GM18907 (cell line): ENCODE measurements at regions not wholly inside any gene's neighbourhood (a gene's known extent, or its start where the extent isn't known, plus 50 kb on each side); places are given as distances from the start of the nearest gene placed in this dataset.
"Not testable (repeated sequence)": the region's sequence is repeated elsewhere in the genome, so short reads cannot be mapped to it uniquely, and the experiment has no call there.

ENCODE experiments used
- ATAC-seq: cut with Tn5 transposase; IDR thresholded peaks from one replicate; pipeline ENCODE4 v1.9.1; 2021; ENCODE audit warnings: mild to moderate bottlenecking, moderate library complexity; ENCODE audit not compliant: unreplicated experiment

DNA sequence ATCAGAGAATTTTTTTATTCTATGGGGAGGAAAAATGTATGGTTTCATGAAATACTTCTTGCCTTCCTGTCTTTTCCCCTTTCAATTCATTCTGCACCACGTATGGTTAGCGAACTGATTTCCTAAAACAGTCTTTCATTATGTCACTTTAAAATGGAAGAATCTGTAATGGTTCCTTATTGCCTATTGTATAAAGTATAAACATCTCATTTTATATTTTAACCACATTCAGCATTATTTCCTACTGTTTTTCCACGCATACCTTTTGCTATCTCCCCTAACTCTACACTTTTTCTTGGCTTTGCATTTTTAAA is 232.3 kb upstream of the B3GALT2 start:
- no peak for ATAC-seq

DNA sequence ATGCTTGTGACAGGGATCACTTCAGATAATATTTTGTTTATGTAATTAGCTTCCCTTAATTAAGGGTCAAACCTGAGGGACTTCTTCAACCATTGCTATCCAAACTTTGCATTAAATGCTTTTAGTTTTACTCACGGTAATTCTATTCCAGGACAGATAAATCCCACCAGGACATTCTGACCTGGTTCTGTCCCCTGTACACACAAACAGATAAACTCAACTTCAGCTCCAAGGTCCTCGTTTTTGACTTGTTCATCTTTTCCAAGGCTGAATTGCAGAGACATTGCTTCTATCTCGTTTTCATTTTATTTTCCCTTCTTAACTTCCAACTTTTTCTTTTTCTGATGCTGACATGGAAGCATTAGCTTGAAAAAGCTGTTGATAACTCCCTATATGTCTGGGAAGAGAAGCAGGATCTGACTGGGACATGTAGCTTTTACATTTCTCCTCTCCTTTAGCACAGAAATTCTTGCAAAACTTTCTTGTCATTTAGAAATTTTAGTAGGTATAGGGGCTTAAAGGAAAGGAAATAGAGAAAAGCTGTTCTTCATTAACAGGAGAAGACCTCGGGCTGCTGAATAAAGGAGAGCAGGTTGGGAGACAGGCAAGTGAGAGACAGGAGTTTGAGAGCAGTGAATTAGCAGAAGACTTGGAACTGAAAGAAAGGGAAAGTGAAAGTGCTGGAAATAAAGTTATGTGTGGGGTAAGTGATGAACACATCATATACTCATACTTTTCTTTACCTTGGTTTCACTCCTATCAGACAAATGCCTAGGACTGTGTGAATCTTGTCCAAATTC is 231.7 kb upstream of the B3GALT2 start:
- ATAC-seq = peak; percentile 81

DNA sequence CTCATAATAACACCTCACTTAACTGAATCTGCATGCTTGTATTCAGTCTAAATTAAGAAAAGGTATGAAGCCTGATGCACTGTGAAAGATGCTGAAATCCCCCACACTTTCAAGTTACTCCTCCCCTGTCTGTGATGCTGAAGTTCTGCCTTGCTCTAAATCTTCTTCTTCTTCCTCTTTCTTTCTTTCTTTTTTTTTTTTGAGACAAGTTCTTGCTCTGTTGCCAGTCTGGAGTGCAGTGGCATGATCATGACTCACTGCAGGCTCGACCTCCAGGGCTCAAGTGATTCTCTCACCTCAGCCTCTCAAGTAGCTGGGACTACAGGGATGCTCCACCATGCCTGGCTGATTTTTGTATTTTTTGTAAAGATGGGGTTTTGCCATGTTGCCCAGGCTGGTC is 231.0 kb upstream of the B3GALT2 start:
- no peak for ATAC-seq

DNA sequence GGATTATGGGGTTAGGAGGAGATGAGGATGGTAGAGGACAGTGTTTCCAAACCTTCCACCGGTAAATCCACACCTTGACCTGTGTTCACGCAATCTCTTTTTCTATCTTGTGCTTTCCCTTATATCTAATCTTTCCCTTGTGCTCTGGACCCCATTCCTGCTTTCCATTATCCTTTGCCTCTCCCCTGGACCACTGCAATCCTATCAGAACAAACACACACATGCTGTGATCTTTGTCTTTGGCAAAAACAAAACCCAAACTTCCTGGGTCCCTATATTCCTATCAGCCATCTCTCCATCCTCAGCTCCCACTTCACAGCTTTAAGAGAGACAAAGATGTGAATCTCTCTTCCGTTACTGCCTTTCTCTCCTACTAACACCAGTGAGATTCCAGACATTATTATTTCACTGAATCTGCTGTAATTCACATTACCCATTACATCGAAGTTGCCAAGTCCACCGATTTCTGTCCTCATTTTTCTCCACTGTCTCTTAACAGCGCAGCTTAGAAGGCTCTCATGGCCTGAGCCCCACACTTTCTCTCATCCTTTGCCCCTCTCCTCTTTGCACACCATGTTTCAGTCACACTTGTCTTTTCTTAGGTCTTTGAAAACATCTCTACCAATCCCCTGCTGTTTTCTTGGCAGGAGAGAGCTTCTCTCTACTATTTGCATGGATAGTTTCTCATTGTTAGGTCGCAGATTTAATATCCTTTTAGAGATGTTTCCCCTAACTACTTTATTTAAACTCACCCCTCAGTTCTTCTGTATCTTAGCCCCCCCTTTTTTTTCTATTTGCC is 230.0 kb upstream of the B3GALT2 start:
- no peak for ATAC-seq

DNA sequence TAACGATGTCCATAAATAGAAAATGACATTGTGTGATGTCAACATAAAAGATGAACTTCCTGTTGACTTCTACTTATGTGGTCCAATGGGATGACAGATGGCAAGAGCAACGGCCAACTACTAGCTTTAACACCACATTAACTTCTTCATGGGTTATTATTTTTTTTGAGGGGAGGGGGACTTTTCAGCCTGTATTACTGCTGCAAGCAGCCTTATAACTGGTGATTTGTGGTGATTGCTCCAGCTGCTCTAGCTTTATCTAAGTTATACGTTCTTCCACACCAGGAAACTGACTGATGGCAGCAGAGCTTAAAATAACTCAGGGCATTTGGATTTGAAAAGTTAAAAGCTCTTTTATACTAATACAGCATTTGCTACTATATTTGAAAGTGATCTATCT is 228.8 kb upstream of the B3GALT2 start:
- no peak for ATAC-seq

DNA sequence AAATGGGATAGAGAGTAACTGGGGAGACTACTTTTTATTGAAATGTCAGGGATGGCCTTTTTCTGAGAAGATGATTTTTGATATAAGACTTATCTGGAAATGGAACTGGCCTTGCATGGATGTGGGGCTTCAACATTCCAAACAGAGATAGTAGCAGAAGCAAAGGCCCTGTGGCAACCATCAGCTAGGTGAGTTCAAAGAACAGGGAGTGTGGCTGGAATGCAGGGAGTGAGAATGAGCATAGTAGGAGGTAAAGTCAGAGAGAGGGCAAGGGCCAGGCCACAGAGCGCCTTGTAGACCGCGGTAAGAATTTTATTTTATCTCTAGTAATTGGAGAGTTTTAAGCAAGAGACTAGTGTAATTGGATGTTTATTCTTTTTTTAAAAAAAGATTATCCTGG is 227.0 kb upstream of the B3GALT2 start:
- no peak for ATAC-seq

DNA sequence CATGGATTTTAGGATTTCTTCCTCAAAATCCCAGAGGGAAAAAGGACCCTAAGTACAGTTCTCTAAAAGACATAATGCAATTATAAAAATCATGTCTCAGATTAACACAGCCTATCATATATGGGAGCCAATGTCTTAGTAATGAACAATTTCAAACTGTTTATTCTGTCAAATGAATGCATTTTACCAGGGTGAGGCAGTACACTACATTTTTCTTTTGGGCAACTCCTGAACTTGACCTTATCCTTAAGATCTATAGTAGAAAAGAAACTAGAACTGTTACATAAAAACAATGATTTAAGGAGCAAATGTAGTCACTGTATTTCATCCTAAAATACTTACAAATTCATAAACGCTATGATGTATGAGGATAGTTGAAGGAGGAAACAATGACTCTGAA is 226.3 kb upstream of the B3GALT2 start:
- ATAC-seq = no peak

DNA sequence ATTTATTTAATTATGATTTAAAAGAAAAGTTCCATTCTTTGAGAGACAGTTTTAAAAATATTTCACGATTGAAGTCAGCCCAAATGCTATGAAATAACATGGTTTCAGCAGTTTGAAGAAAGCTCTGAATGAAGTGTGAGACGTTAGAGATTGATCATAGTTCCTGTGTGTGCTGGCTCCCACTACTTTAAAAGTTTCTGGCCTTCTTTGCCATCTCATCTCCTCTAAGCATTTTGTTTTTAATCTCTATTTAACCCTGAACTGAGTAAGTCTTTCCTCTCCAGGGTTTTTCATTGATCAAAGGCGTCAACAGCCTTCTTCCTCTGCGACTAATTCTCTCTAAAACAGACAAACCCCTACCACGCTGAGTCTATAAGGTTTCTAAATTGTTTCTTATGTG is 225.3 kb upstream of the B3GALT2 start:
- ATAC-seq = no peak

DNA sequence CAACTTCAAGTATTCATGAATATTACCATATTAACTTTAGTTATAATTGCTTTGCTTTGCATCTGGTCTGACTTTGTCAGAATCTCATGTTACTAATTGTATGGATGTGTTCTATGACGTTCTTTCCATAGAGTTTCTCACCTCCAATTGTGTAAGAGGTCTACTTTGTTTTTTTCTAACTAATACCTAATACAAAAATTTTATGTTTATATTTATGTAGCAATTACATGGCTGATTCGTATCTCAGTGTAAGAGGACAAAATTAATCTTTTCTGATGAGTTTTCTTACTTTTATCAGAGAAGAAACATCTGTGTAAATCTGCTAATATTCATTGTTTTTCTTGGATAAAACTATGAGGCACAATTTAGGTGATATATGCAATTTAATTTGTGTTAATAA is 224.8 kb upstream of the B3GALT2 start:
- ATAC-seq = no peak

DNA sequence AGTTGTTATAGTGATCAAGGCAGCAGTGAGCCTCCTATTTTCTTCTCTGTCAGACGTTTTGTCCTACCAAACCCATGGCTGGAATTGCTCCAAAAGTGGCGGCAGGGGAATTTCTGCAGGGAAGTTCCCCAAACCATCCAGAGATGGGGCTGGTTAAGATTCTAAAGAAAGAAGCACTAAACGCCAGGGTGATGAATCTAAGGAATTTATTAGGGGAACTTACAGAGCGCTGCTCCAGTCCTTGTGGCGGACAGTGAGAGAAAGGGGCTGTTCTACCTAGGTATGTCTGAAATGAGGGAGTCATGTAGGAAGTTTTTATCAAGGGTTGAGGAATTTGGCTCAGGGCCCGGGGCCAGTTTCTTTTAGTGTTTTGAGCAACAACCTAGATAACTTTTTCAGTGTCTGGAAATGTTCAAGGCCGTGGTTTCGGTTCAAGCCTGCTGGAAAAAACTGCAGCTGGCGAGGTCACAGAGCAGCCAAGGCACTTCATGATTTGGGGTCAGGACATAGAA is 222.4 kb upstream of the B3GALT2 start:
- ATAC-seq = no peak

DNA sequence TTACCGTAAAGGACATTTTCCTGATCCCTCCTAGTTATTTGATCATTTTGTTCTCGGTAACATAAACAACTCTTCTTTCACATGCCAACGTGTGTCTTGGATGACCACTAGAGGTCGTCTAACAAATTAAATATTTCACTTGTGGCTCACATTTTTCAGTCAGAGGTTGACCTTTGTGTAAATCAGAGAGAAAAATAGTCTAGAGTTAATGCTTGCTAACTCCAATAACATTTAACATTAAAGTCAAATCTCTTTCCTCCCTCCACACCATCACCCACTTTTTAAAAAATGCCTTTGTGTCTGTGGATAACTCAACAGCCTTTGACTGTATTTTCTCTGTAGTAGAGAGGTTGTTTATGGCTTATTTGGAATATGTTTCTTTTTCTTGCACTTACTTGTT is 220.5 kb upstream of the B3GALT2 start:
- peak; percentile 70 for ATAC-seq

DNA sequence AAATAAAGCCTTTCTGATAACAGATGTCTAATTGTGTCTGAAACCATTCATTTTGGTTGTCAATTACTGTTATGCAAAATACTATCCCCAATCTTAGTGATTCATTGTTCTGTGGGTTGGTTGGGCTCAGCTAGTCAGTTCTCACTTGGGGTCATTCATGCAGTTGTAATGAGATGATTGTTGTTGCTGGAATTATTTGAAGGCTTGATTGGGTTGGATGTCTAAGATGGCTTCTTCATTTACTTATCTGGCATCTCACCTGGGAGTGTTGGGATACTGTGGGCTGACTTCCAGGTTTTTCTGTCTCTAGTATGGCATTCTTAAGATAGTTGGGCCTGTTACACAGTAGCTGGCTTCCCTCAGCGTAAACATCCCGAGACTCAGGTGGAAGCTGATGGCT is 217.8 kb upstream of the B3GALT2 start:
- no peak for ATAC-seq

DNA sequence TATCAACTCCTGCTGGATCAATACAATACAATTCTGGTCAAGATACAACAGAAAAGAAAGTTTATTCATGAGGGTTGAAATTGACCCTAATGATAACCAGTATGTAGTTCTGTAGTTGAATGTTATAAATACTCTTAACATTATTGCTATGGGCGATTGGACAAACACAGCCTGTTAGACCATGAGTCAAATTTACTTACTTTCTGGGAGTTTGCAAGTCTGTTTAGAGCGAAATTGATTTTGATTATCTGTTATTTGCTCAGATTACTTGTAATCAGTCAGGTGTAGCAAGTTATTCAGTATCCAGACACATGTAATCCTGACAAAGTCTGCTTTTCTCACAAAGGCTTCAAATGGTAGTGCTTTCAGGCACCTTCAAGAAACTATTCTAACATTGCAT is 216.6 kb upstream of the B3GALT2 start:
- ATAC-seq = no peak

DNA sequence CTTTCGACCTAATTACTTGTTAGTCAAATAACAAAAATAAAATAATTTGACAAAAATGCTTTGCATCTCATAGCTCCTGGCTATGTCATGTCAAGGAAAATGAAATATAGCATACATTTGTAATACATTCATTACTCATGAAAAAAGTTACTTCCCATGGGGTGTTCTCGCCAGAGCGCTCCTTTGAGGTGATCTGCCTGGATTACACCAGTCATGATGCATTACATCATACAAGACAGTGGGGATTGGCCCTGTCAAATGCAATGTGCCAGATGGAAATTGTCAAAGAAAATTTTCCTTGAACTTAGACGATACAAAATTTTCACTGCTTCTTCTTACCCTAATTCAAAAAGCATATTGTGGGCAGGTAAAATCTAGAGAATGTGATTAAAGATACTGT is 215.6 kb upstream of the B3GALT2 start:
- ATAC-seq = no peak

DNA sequence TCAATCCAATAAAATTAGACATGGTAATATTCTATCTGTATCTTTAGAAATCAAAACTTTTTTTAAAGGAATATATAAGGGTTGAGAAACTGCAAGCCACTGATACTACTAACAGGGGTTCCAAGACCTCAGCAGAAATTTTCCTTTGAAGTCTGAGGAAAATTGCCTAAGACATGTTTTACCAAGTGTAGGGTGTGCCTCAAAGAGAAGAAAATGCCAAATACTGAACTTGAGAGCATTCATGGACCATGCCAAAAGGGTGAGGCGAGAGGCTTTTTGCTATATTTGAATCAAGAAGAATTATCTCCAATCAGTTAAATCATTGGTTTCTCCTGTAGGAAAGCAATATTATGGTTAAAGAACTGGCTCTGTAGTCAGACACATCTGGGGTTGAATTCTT is 207.9 kb upstream of the B3GALT2 start:
- no peak for ATAC-seq

DNA sequence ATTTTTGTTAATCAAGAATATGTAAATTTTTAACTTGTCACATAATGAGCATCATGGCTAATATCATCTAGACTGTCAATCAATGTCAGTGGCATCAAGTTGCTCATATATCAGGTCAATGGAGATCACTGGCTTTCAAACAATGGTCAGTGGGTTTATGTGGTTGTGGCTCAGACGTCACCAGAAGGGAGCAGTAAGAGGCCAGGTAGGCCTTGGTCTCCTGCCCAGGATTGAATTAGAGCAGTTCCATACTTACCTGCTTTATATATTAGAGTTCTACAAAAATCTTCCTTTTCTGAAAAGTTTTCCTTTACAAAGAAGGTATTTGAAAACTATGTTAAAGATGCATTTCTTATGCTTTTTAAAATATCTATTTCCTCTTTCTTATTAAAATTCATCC is 206.3 kb upstream of the B3GALT2 start:
- no peak for ATAC-seq

DNA sequence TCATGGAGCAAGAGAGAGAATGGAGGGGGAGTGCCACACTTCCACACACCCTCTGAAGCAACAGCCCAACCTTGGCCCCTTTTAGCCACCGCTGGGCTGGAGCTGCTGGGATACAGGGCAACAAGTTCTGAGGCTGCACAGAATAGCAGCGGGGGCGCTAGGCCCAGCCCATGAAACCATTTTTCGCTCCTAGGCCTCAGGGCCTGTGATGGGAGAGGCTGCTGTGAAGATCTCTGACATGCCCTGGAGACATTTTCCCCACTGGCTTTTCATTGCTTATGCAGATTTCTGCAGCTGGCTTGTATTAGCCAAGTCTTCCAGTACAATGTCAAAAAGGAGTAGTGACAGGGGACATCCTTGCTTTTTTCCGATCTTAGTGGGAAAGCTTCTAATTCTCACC is 202.3 kb upstream of the B3GALT2 start:
- no peak for ATAC-seq

DNA sequence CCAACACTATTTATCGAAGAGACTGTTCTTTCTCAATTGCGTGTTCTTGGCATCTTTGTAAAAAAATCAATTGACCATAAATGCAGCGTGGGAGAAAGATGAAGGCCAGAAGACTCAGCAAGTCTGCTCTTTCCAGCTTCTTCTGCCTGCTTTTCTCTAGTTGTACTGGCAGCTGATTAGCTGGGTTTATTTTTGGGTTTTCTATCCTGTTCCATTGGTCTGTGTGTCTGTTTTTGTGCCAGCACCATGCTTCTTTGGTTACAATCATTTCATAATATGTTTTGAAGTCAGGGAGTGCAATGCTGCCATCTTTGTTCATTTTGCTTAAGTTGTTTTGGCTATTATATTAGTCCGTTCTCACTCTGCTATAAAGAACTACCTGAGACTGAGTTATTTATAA is 201.8 kb upstream of the B3GALT2 start:
- no peak for ATAC-seq

DNA sequence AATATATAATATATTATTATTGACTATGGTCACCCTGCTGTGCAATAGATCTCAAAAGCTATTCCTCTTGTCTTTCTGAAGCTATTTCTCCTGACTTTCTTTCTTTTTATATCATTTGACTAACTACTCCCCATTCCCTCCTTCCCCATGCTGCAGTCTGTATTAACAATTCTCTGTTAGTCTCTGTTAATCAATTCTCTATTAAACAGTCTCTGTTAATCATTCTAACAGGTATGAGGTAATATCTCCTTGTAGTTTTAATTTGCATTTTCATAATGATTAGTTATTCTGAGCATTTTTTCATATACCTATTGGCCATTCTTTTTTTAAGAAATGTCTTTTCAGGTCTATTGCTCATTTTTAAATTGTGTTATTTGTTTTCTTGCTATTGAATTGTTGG is 201.0 kb upstream of the B3GALT2 start:
- ATAC-seq = no peak

DNA sequence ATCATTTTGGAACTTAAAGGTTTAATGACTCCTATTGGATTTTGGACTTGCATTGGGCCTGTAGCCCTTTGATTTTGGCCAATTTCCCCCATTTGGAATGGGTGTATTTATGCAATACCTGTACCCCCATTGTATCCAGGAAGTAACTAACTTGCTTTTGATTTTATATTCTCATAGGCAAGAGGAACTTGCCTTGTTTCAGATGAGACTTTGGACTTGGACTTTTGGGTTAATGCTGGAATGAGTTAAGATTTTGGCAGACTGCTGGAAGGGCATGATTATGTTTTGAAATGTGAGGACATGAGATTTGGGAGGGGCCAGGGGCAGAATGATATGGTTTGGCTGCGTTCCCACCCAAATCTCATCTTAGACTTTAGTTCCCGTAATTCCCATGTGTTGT is 192.0 kb upstream of the B3GALT2 start:
- ATAC-seq = not testable (repeated sequence)

DNA sequence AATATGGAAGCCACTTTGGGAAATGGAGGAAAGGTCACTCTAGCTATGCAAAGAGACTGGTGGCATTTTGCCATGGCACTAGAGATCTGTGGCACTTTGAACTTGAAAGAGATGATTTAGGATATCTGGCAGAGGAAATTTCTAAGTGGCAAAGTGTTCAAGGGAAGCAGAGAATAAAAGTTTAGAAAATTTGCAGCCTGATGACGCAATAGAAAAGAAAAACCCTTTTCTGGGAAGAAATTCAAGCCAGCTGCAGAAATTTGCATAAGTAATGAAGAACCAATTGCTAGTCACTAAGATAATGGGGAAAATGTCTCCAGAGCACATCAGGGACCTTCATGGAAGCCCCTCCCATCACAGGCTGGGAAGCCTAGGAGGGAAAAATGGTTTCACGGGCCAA is 191.1 kb upstream of the B3GALT2 start:
- ATAC-seq = no peak

DNA sequence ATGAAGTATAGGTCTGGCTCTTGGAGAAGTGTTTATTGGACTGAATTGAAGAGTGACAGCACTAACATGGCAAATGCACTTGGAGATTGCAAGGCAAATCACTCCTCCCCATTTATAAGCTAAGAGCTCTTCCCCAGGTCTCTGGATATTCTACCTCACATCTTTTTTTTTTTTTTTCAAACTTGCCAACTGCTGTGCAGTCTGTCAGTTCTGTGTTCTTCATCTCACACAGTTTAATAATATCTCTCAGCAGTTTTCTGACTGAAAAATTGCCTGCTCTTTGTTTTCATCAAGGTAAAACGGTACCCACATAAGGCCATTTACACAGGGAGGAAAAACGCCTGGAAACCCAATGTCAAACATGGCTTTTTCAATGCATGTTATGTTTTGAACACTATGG is 186.1 kb upstream of the B3GALT2 start:
- no peak for ATAC-seq
